Thyroid gland (tissue), 4 donors: ENCODE measurements at regions not wholly inside any gene's neighbourhood (a gene's known extent, or its start where the extent isn't known, plus 50 kb on each side); places are given as distances from the start of the nearest gene placed in this dataset.

Experiments
- DNase-seq, 2 donors: peaks; one replicate each; pipeline ENCODE4 v3.0.0-alpha.2; 2019
- H3K27ac ChIP-seq, 3 donors: fragments of 200-600 bp; sonication (generic); 1 replicate in 2 of 3; 2 replicates in 1 of 3; pipeline ENCODE4 v1.5.1; 2016 to 2019; ENCODE audit warnings: mild to moderate bottlenecking in 1 of 3, moderate library complexity in 1 of 3
- H3K27me3 ChIP-seq: fragments of 200-600 bp; sonication (generic); one replicate; pipeline ENCODE4 v1.5.1; 2019
- H3K36me3 ChIP-seq, 2 donors: fragments of 200-600 bp; sonication (generic); one replicate each; pipeline ENCODE4 v1.5.1; 2016 to 2019
- H3K4me1 ChIP-seq, 2 donors: fragments of 200-600 bp; sonication (generic); one replicate each; pipeline ENCODE4 v1.5.1; 2017 to 2019
- H3K4me3 ChIP-seq, 3 donors: fragments of 200-600 bp; sonication (generic); replicated peaks in 1 of 3; 1 replicate in 2 of 3; 2 replicates in 1 of 3; pipeline ENCODE4 v1.5.1; 2016; ENCODE audit warnings: mild to moderate bottlenecking in 1 of 3
- H3K9me3 ChIP-seq: fragments of 200-600 bp; sonication (generic); one replicate; pipeline ENCODE4 v1.5.1; 2017
- POLR2A ChIP-seq, 2 donors: fragments of 450-650 bp; IDR thresholded peaks; one replicate each; pipeline ENCODE4 v1.6.1; 2017; ENCODE audit warnings: antibody characterized with exemption in 2 of 2, mild to moderate bottlenecking in 2 of 2, moderate library complexity in 1 of 2
- WGBS, 2 donors: methylation state at CpG; one replicate each; pipeline ENCODE4 v1.1.5; 2017; 5-methylcytosine and 5-hydroxymethylcytosine counted together
- intact Hi-C: fragments of 100-400 bp; cut with DNase I; formaldehyde crosslinking; loops from one replicate; pipeline ENCODE4 v1.15.1; 2023
- TF ChIP-seq, protein P1 (sequence below), 6 experiments: fragments of 200-600 bp in 3 of 6; fragments of 450-650 bp in 3 of 6; sonication (generic) in 3 of 6; IDR thresholded peaks; one replicate each; pipeline ENCODE4 v1.5.1; 2016 to 2019; ENCODE audit warnings: antibody characterized with exemption in 6 of 6, mild to moderate bottlenecking in 2 of 6, inconsistent platforms in 1 of 6, moderate library complexity in 1 of 6

DNA sequence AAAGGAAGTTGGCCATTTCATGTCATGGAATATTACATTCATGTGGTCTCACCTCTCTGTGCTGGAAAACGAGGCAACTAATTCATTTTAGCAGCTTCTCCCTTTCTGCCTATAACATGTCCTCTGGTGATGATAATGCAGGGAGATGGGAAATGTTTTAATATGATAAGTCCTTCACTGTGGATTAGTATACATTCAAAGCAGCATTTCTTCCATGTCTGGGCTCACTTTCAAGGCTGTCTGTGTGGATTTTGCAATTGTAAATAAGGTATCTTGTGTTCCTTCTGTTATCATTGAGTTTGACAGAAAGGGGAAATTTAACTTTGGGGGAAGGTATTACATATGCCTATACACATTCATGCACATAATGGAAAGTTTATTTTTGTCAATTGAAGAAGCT lies 374.7 kb upstream of the DAB1 start:
- Histone ChIP-seq H3K36me3 (no peaks in the 10 kb centered on the region), H3K27ac (no peak overlapping the region), H3K4me3 (no peak overlapping the region), H3K27me3 (no peaks in the 10 kb centered on the region), H3K9me3 (no peaks in the 10 kb centered on the region), H3K4me1 (no peaks in the 10 kb centered on the region)
- WGBS, 2 donors = 54 to 58% methylated on average over 1 of the region's 1 CpG
- intact Hi-C loops = no loop called here
- no peak for TF ChIP-seq POLR2A (IDR thresholded peaks at IDR 0.05)
- TF ChIP-seq, protein P1, sequence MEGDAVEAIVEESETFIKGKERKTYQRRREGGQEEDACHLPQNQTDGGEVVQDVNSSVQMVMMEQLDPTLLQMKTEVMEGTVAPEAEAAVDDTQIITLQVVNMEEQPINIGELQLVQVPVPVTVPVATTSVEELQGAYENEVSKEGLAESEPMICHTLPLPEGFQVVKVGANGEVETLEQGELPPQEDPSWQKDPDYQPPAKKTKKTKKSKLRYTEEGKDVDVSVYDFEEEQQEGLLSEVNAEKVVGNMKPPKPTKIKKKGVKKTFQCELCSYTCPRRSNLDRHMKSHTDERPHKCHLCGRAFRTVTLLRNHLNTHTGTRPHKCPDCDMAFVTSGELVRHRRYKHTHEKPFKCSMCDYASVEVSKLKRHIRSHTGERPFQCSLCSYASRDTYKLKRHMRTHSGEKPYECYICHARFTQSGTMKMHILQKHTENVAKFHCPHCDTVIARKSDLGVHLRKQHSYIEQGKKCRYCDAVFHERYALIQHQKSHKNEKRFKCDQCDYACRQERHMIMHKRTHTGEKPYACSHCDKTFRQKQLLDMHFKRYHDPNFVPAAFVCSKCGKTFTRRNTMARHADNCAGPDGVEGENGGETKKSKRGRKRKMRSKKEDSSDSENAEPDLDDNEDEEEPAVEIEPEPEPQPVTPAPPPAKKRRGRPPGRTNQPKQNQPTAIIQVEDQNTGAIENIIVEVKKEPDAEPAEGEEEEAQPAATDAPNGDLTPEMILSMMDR (IDR thresholded peaks at IDR 0.05) = no peak
- no peak for DNase-seq

DNA sequence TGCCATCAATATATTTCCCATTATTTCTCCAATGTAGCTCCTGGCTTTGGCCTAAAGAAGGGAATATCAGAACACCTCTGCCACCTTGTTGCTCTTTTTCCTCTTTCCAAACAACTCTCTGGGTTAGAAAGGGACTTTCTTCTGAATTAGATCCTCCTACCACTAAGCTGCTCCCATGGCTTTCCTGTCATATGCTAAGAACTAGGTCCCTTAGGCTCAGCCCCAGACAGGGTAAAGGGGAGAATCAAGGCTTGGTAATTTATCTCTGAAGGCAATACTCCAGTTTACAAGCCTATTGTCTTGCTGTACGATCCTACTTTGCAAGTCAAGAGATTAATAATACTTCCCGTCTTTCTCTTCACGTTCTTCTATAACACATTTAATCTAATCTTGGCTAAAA lies 373.2 kb upstream of the DAB1 start:
- no peaks in the 10 kb centered on the region for H3K9me3 ChIP-seq
- DNase-seq = no peak
- TF ChIP-seq, protein P1 (IDR thresholded peaks at IDR 0.05) = no peak
- TF ChIP-seq POLR2A (IDR thresholded peaks at IDR 0.05) = no peak
- H3K4me1 ChIP-seq = no peaks in the 10 kb centered on the region
- H3K27me3 ChIP-seq = no peaks in the 10 kb centered on the region
- no peaks in the 10 kb centered on the region for H3K36me3 ChIP-seq
- no peak overlapping the region for H3K4me3 ChIP-seq
- 53 to 71% methylated on average over 3 of the region's 3 CpGs for WGBS, 2 donors
- intact Hi-C loops = no loop called here
- no peak overlapping the region for H3K27ac ChIP-seq

- TF ChIP-seq POLR2A (IDR thresholded peaks at IDR 0.05) = no peak
- TF ChIP-seq, protein P1 (IDR thresholded peaks at IDR 0.05) = no peak
Measured at GRCh38 chr1:57796616-57797015, 372.8 kb upstream of the DAB1 start.

DNA sequence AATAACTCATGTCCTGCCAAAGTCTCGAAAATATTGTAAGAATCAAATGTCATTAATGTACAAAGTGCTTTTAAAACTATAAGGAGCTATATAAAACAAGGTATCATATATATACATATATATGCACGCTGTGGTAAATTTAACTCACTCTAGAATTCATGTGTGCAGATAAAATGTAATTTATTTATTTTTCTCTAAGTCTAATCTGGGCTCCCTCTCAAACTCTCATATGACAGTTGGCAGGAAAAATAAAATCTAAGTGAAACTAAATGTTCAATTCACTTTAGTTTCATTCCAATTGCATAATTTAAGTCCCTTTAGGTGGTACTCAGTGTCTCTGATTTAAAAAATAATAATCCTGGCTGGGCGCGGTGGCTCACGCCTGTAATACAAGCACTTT lies 372.0 kb upstream of the DAB1 start:
- 89 to 90% methylated on average over 5 of the region's 5 CpGs for WGBS, 2 donors
- H3K4me1 ChIP-seq = no peaks in the 10 kb centered on the region
- no peaks in the 10 kb centered on the region for H3K9me3 ChIP-seq
- TF ChIP-seq POLR2A (IDR thresholded peaks at IDR 0.05) = no peak
- TF ChIP-seq, protein P1 (IDR thresholded peaks at IDR 0.05) = no peak
- no peak overlapping the region for H3K4me3 ChIP-seq
- H3K27me3 ChIP-seq = no peaks in the 10 kb centered on the region
- H3K27ac ChIP-seq = no peak overlapping the region
- intact Hi-C loops = no loop called here
- H3K36me3 ChIP-seq = no peaks in the 10 kb centered on the region
- DNase-seq = no peak

More at GRCh38 chr1:57796616-57797015, 372.8 kb upstream of the DAB1 start:
- H3K27ac ChIP-seq = no peak overlapping the region
- H3K36me3 ChIP-seq = no peaks in the 10 kb centered on the region
- intact Hi-C loops = no loop called here
- H3K4me3 ChIP-seq = no peak overlapping the region
- no peaks in the 10 kb centered on the region for H3K27me3 ChIP-seq
- 78 to 82% methylated on average over 2 of the region's 2 CpGs for WGBS, 2 donors
- no peak for DNase-seq
- H3K4me1 ChIP-seq = no peaks in the 10 kb centered on the region
- no peaks in the 10 kb centered on the region for H3K9me3 ChIP-seq

DNA sequence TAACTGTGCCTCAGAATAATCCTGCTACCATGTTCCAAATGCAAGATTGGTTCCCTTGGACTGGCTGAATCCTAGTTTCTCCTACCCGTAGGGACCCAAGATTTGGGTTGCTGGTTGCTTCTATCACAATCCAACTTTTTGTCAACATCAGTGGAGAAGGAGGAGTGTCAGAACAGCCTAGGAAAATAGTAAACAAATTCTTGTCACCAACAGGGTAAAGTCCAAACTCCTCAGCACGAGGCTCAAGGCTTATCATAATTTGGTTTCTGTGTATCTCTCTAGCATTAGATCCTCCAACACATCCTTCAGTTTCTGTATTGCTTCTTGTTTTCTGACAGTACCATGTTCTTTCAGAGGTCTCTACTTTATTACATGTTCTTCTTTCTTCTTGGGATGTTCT lies 370.2 kb upstream of the DAB1 start:
- DNase-seq = no peak
- 67 to 79% methylated on average over 2 of the region's 2 CpGs for WGBS, 2 donors
- H3K4me3 ChIP-seq = no peak overlapping the region
- H3K4me1 ChIP-seq = no peaks in the 10 kb centered on the region
- TF ChIP-seq, protein P1 (IDR thresholded peaks at IDR 0.05) = no peak
- no peak for TF ChIP-seq POLR2A (IDR thresholded peaks at IDR 0.05)
- intact Hi-C loops = no loop called here
- no peaks in the 10 kb centered on the region for H3K27me3 ChIP-seq
- H3K9me3 ChIP-seq = no peaks in the 10 kb centered on the region
- H3K36me3 ChIP-seq = no peaks in the 10 kb centered on the region
- H3K27ac ChIP-seq = no peak overlapping the region
